ENCODE measurements at regions not wholly inside any gene's neighbourhood (a gene's known extent, or its start where the extent isn't known, plus 50 kb on each side); places are given as distances from the start of the nearest gene placed in this dataset.
"Not testable (repeated sequence)": the region's sequence is repeated elsewhere in the genome, so short reads cannot be mapped to it uniquely, and the experiment has no call there.

DNA sequence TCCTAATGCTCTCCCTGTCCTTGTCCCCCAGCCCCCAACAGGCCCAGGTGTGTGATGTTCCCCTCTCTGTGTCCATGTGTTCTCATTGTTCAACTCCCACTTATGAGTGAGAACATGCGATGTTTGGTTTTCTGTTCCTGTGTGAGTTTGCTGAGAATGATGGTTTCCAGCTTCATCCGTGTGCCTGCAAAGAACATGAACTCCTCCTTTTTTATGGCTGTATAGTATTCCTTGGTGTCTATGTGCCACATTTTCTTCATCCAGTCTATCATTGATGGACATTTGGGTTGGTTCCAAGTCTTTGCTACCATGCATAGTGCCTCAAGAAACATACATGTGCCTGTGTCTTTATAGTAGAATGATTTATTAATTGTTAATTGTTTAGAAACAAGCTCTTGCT is 249.1 kb downstream of the ASMT start:
- H3K27me3 ChIP-seq (ENCODE audit: control insufficient read depth in 1 of 2, insufficient read depth in 2 of 2, low read length in 2 of 2); H3K4me1 ChIP-seq (ENCODE audit: control insufficient read depth in 1 of 2, insufficient read depth in 2 of 2, low read length in 2 of 2); H3K36me3 ChIP-seq (ENCODE audit: control insufficient read depth in 1 of 2, insufficient read depth in 2 of 2, low read length in 2 of 2); H3K27ac ChIP-seq (ENCODE audit: low read depth, low read length); H3K4me3 ChIP-seq (ENCODE audit: low read depth in 1 of 2, low read length in 2 of 2); H3K9ac ChIP-seq (ENCODE audit: low read depth in 1 of 2, low read length in 2 of 2); H3K9me3 ChIP-seq (ENCODE audit: control insufficient read depth in 1 of 2, low read length in 2 of 2): not testable (repeated sequence)

DNA sequence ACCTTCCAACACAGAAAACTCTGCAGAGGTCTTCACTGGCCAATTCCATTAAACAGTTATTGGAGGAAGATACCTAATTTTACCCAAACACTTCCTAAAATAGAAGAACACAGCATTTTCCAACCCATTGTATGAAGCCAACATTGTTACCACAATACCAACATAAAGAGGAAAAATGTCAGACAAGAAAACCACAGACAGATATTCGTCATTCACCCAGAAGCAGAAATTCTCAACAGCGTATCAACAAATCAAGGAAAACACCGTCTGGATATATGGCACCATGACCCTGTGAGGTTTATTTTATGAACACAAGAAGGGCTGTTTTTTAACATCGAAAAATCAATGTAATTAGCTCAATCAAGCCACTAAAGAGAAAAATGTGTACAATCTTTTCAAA is 255.6 kb downstream of the ASMT start:
- H3K27ac ChIP-seq (ENCODE audit: low read depth, low read length): no peak overlapping the region
- no peaks in the 10 kb centered on the region for H3K36me3 ChIP-seq (ENCODE audit: control insufficient read depth in 1 of 2, insufficient read depth in 2 of 2, low read length in 2 of 2)
- H3K4me3 ChIP-seq (ENCODE audit: low read depth in 1 of 2, low read length in 2 of 2): no peak overlapping the region
- no peaks in the 10 kb centered on the region for H3K4me1 ChIP-seq (ENCODE audit: control insufficient read depth in 1 of 2, insufficient read depth in 2 of 2, low read length in 2 of 2)
- H3K9ac ChIP-seq (ENCODE audit: low read depth in 1 of 2, low read length in 2 of 2): no peak overlapping the region
- H3K9me3 ChIP-seq (ENCODE audit: control insufficient read depth in 1 of 2, low read length in 2 of 2): no peaks in the 10 kb centered on the region
- H3K27me3 ChIP-seq (ENCODE audit: control insufficient read depth in 1 of 2, insufficient read depth in 2 of 2, low read length in 2 of 2): no peaks in the 10 kb centered on the region

DNA sequence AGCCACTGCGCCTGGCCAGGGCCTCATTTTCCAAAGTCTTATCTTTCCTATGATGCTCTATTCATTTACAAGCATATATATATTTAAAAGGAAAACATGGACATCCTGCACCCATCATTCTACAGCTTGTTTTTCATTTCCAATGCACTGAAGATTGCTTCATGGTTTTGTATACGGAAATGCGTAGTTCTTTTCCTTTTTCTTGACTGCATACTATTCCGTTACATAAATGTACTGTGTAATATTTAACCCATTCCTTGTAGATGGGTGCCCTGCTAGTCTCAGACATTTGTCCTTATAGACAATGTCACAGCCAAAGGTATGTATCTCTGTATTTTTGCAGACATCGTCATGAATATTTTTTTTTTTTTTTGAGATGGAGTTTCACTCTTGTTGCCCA is 257.0 kb downstream of the ASMT start:
- no peaks in the 10 kb centered on the region for H3K9me3 ChIP-seq (ENCODE audit: control insufficient read depth in 1 of 2, low read length in 2 of 2)
- no peaks in the 10 kb centered on the region for H3K4me1 ChIP-seq (ENCODE audit: control insufficient read depth in 1 of 2, insufficient read depth in 2 of 2, low read length in 2 of 2)
- no peaks in the 10 kb centered on the region for H3K27me3 ChIP-seq (ENCODE audit: control insufficient read depth in 1 of 2, insufficient read depth in 2 of 2, low read length in 2 of 2)
- H3K4me3 ChIP-seq (ENCODE audit: low read depth in 1 of 2, low read length in 2 of 2): no peak overlapping the region
- H3K9ac ChIP-seq (ENCODE audit: low read depth in 1 of 2, low read length in 2 of 2): no peak overlapping the region
- no peak overlapping the region for H3K27ac ChIP-seq (ENCODE audit: low read depth, low read length)
- no peaks in the 10 kb centered on the region for H3K36me3 ChIP-seq (ENCODE audit: control insufficient read depth in 1 of 2, insufficient read depth in 2 of 2, low read length in 2 of 2)

DNA sequence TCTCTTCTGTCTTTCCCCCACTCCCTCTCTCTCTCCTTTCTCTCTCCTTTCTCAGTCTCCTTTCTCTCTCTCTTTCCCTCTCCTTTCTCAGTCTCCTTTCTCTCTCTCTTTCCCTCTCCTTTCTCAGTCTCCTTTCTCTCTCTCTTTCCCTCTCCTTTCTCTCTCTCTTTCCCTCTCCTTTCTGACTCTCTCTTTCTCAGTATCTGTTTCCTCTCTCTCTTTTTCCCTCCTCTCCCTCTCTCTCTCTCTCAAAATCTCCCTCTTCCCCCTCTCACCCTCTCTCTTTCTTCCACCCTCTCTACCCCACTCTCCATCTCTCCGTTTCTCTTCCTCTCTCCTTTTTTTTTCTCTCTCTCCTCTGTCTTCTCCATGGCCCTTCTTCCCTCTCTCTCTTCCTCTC is 258.8 kb downstream of the ASMT start:
- no peak overlapping the region for H3K27ac ChIP-seq (ENCODE audit: low read depth, low read length)
- H3K4me3 ChIP-seq (ENCODE audit: low read depth in 1 of 2, low read length in 2 of 2): no peak overlapping the region
- no peak overlapping the region for H3K9ac ChIP-seq (ENCODE audit: low read depth in 1 of 2, low read length in 2 of 2)
- H3K4me1 ChIP-seq (ENCODE audit: control insufficient read depth in 1 of 2, insufficient read depth in 2 of 2, low read length in 2 of 2): no peaks in the 10 kb centered on the region
- no peaks in the 10 kb centered on the region for H3K9me3 ChIP-seq (ENCODE audit: control insufficient read depth in 1 of 2, low read length in 2 of 2)
- H3K27me3 ChIP-seq (ENCODE audit: control insufficient read depth in 1 of 2, insufficient read depth in 2 of 2, low read length in 2 of 2): no peaks in the 10 kb centered on the region
- H3K36me3 ChIP-seq (ENCODE audit: control insufficient read depth in 1 of 2, insufficient read depth in 2 of 2, low read length in 2 of 2): no peaks in the 10 kb centered on the region

DNA sequence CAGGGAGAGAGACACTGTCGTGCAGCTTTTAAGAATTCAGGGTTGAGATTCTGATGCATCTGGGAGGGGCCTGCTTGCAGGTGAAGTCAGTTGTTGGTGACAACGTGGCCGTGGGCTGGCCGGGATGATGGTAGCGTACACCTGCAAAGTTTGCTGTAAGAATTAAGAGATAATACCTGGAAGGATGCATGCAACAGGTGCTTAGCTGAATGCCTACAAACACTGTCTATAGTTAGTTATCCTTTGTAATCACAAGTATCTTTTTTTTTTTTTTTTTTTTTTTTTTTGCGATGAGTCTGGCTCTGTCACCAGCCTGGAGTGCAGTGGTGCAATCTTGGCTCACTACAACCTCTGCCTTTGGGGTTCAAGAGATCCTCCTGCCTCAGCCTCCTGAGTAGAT is 259.6 kb downstream of the ASMT start:
- no peaks in the 10 kb centered on the region for H3K27me3 ChIP-seq (ENCODE audit: control insufficient read depth in 1 of 2, insufficient read depth in 2 of 2, low read length in 2 of 2)
- H3K9me3 ChIP-seq (ENCODE audit: control insufficient read depth in 1 of 2, low read length in 2 of 2): peaks cover 0 to 2% of the 10 kb centered on the region in 2 donors
- no peaks in the 10 kb centered on the region for H3K4me1 ChIP-seq (ENCODE audit: control insufficient read depth in 1 of 2, insufficient read depth in 2 of 2, low read length in 2 of 2)
- H3K36me3 ChIP-seq (ENCODE audit: control insufficient read depth in 1 of 2, insufficient read depth in 2 of 2, low read length in 2 of 2): no peaks in the 10 kb centered on the region
- H3K9ac ChIP-seq (ENCODE audit: low read depth in 1 of 2, low read length in 2 of 2): no peak overlapping the region
- H3K4me3 ChIP-seq (ENCODE audit: low read depth in 1 of 2, low read length in 2 of 2): no peak overlapping the region
- H3K27ac ChIP-seq (ENCODE audit: low read depth, low read length): no peak overlapping the region

DNA sequence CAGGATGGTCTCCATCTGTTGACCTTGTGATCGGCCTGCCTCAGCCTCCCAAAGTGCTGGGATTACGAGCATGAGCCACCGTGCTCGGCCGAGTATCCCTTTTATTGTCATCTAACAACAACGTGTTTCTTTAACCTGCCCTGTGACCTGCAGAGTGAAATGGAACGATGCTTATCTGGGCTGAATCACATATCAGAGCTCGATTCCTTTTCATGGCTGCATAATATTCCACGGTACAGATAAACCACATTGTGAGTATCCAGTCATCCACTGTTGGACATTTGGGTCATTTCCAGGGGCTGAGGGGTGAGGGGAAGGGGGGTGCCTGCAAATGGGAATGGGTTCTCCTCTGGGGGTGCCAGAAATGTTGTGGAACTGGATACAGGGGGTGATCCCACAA is 260.0 kb downstream of the ASMT start:
- Histone ChIP-seq H3K36me3 (ENCODE audit: control insufficient read depth in 1 of 2, insufficient read depth in 2 of 2, low read length in 2 of 2) (no peaks in the 10 kb centered on the region), H3K4me3 (ENCODE audit: low read depth in 1 of 2, low read length in 2 of 2) (no peak overlapping the region), H3K27me3 (ENCODE audit: control insufficient read depth in 1 of 2, insufficient read depth in 2 of 2, low read length in 2 of 2) (no peaks in the 10 kb centered on the region), H3K9me3 (ENCODE audit: control insufficient read depth in 1 of 2, low read length in 2 of 2) (peaks cover 0 to 2% of the 10 kb centered on the region in 2 donors), H3K27ac (ENCODE audit: low read depth, low read length) (no peak overlapping the region), H3K4me1 (ENCODE audit: control insufficient read depth in 1 of 2, insufficient read depth in 2 of 2, low read length in 2 of 2) (no peaks in the 10 kb centered on the region), H3K9ac (ENCODE audit: low read depth in 1 of 2, low read length in 2 of 2) (no peak overlapping the region)

DNA sequence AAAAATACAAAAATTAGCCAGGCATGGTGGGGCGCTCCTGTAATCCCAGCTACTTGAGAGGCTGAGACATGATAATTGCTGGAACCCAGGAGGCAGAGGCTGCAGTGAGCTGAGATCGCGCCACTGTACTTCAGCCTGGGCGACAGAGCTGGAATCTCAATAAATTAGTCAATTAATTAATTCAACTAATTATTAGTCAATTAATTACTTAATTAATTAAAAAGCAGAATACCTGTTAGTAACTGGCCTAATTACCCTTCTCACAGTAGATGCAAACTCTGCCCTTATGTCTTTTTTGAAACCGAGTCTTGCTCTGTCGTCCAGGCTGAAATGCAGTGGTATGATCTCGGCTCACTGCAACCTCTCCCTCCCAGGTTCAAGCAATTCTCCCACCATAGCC is 261.2 kb downstream of the ASMT start:
- H3K9ac ChIP-seq (ENCODE audit: low read depth in 1 of 2, low read length in 2 of 2): no peak overlapping the region
- no peaks in the 10 kb centered on the region for H3K27me3 ChIP-seq (ENCODE audit: control insufficient read depth in 1 of 2, insufficient read depth in 2 of 2, low read length in 2 of 2)
- H3K36me3 ChIP-seq (ENCODE audit: control insufficient read depth in 1 of 2, insufficient read depth in 2 of 2, low read length in 2 of 2): no peaks in the 10 kb centered on the region
- H3K4me3 ChIP-seq (ENCODE audit: low read depth in 1 of 2, low read length in 2 of 2): no peak overlapping the region
- H3K27ac ChIP-seq (ENCODE audit: low read depth, low read length): no peak overlapping the region
- H3K9me3 ChIP-seq (ENCODE audit: control insufficient read depth in 1 of 2, low read length in 2 of 2): peaks cover 0 to 2% of the 10 kb centered on the region in 2 donors
- no peaks in the 10 kb centered on the region for H3K4me1 ChIP-seq (ENCODE audit: control insufficient read depth in 1 of 2, insufficient read depth in 2 of 2, low read length in 2 of 2)

DNA sequence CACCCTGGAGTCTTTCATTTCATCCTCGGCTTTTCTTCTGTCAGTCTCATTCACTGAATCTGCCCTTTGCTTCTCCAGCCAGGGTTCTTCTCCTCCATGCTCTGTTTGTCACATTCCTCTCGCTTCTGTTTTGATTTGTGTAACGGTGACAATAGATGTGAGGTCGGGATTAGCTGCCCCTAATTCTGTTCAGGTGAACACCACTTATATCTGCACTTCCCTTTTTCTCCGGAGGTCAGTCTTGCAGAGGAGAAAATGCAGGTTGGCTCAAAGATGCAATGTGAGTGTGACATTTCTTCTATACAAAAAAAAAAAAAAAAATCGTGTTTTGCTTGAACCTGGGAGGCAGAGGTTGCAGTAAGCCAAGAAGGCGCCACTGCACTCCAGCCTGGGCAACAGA is 262.9 kb downstream of the ASMT start:
- H3K27me3 ChIP-seq (ENCODE audit: control insufficient read depth in 1 of 2, insufficient read depth in 2 of 2, low read length in 2 of 2): no peaks in the 10 kb centered on the region
- H3K27ac ChIP-seq (ENCODE audit: low read depth, low read length): no peak overlapping the region
- no peak overlapping the region for H3K4me3 ChIP-seq (ENCODE audit: low read depth in 1 of 2, low read length in 2 of 2)
- peaks cover 0 to 2% of the 10 kb centered on the region in 2 donors for H3K9me3 ChIP-seq (ENCODE audit: control insufficient read depth in 1 of 2, low read length in 2 of 2)
- H3K4me1 ChIP-seq (ENCODE audit: control insufficient read depth in 1 of 2, insufficient read depth in 2 of 2, low read length in 2 of 2): no peaks in the 10 kb centered on the region
- H3K9ac ChIP-seq (ENCODE audit: low read depth in 1 of 2, low read length in 2 of 2): no peak overlapping the region
- H3K36me3 ChIP-seq (ENCODE audit: control insufficient read depth in 1 of 2, insufficient read depth in 2 of 2, low read length in 2 of 2): no peaks in the 10 kb centered on the region

DNA sequence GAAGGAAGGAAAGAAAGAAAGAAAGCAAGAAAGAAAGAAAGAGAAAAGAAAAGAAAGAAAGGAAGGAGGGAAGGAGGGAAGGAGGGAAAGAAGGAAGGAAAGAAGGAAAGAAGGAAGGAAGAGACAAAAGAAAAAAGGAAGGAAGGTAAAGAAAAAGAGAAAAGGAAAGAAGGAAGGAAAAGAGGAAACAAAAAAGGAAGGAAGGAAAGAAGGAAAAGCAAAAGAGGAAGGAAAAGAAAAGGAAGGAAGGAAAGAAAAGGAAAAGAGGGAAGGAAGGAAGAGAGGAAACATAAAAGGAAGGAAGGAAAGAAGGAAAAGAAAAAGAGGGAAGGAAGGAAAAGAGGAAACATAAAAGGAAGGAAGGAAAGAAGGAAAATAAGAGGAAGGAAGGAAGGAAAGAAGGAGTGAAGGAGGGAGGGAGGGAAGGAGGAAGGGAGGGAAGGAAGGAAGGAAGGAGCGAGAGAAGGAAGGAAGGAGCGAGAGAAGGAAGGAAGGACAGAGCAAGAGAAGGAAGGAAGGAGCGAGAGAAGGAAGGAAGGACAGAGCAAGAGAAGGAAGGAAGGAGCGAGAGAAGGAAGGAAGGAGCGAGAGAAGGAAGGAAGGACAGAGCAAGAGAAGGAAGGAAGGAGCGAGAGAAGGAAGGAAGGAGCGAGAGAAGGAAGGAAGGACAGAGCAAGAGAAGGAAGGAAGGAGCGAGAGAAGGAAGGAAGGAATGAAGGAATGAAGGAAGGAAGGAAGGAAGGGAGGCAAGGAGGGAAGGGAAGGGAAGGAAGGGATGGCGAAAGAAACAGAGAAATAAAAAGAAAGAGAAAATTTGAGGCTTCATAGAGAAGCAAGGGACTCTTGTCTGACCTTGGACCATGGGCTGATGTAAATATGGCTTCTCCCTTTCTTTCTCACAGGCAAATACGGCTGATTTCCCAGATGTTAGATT is 266.3 kb downstream of the ASMT start:
- not testable (repeated sequence) for H3K27ac ChIP-seq (ENCODE audit: low read depth, low read length); H3K9me3 ChIP-seq (ENCODE audit: control insufficient read depth in 1 of 2, low read length in 2 of 2); H3K9ac ChIP-seq (ENCODE audit: low read depth in 1 of 2, low read length in 2 of 2); H3K36me3 ChIP-seq (ENCODE audit: control insufficient read depth in 1 of 2, insufficient read depth in 2 of 2, low read length in 2 of 2); H3K4me3 ChIP-seq (ENCODE audit: low read depth in 1 of 2, low read length in 2 of 2); H3K4me1 ChIP-seq (ENCODE audit: control insufficient read depth in 1 of 2, insufficient read depth in 2 of 2, low read length in 2 of 2); H3K27me3 ChIP-seq (ENCODE audit: control insufficient read depth in 1 of 2, insufficient read depth in 2 of 2, low read length in 2 of 2)

DNA sequence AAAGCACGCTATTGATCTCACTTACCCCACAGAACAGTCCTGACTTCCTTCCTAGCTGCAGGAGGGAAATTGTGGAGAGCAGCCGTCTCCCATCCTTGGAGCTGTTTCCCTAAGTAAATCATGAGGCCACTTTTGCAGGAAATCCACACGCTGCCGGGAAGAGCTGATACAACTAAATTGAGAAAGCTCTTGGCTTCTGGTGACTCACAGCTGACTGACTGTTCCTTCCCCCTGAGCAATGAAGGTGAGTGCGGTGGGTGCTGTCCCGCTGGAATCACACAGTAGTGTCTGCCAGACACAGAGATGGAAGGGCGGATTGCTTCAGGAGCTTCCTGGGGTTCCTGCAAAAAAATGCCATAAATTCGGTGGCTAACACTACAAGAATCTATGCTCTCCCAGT is 268.9 kb downstream of the ASMT start:
- Histone ChIP-seq H3K27me3 (ENCODE audit: control insufficient read depth in 1 of 2, insufficient read depth in 2 of 2, low read length in 2 of 2) (no peaks in the 10 kb centered on the region), H3K4me1 (ENCODE audit: control insufficient read depth in 1 of 2, insufficient read depth in 2 of 2, low read length in 2 of 2) (no peaks in the 10 kb centered on the region), H3K9ac (ENCODE audit: low read depth in 1 of 2, low read length in 2 of 2) (no peak overlapping the region), H3K9me3 (ENCODE audit: control insufficient read depth in 1 of 2, low read length in 2 of 2) (peaks cover 0 to 2% of the 10 kb centered on the region in 2 donors), H3K27ac (ENCODE audit: low read depth, low read length) (no peak overlapping the region), H3K36me3 (ENCODE audit: control insufficient read depth in 1 of 2, insufficient read depth in 2 of 2, low read length in 2 of 2) (no peaks in the 10 kb centered on the region), H3K4me3 (ENCODE audit: low read depth in 1 of 2, low read length in 2 of 2) (no peak overlapping the region)
